ENCODE measurements at regions not wholly inside any gene's neighbourhood (a gene's known extent, or its start where the extent isn't known, plus 50 kb on each side); places are given as distances from the start of the nearest gene placed in this dataset.

GRCh38 chr1:201766131-201766866 is 62.7 kb upstream of the IPO9 start:
- no peak overlapping the region for H3K9ac ChIP-seq (ENCODE audit: control insufficient read depth, insufficient read depth, low read length)
- CTCF ChIA-PET: interaction anchor here (0.8 to 2.1 kb wide), 3 partner anchors 27 to 331 kb away, joined by 3 to 6 read pairs (median 4); no protein-coding TSS in a partner anchor
- SMC1A ChIA-PET (ENCODE audit: uncharacterized antibody, unreplicated experiment): interaction anchor here (0.8 to 1.4 kb wide), 2 partner anchors 9 to 15 kb away, joined by 3 read pairs; no protein-coding TSS in a partner anchor
- no peak overlapping the region for H3K4me2 ChIP-seq (ENCODE audit: control insufficient read depth, insufficient read depth)
- no peaks in the 10 kb centered on the region for H3K4me1 ChIP-seq (ENCODE audit: control insufficient read depth, insufficient read depth, low read length)
- H3K36me3 ChIP-seq (ENCODE audit: control insufficient read depth in 2 of 2, insufficient read depth in 2 of 2, low read length in 1 of 2): no peaks in the 10 kb centered on the region
- no peaks in the 10 kb centered on the region for H3K79me2 ChIP-seq (ENCODE audit: control insufficient read depth, insufficient read depth, low read length)
- intact Hi-C loops (cut with micrococcal nuclease; ENCODE audit: unreplicated experiment): no loop called here
- RAD21 ChIA-PET (ENCODE audit: unreplicated experiment): no interaction called here
- in situ Hi-C loops (cut with MboI): no loop called here
- H4K20me1 ChIP-seq (ENCODE audit: control insufficient read depth, insufficient read depth): no peaks in the 10 kb centered on the region
- no peaks in the 10 kb centered on the region; the same call in 2 of the 3 replicates for H3K9me3 ChIP-seq (replicated peaks; ENCODE audit: control insufficient read depth, insufficient read depth, low read length)
- POLR2A ChIA-PET: no interaction called here
- no peak overlapping the region for H3K4me3 ChIP-seq
- no TSS peak for BruUV-seq (replicated peaks)
- no peak for FAIRE-seq
- ATAC-seq: no peak
- H3K27ac ChIP-seq (ENCODE audit: control insufficient read depth, insufficient read depth): no peak overlapping the region
- no peak for TF ChIP-seq FOXK2 (IDR thresholded peaks at IDR 0.05)
- TF ChIP-seq NR2C1 (IDR thresholded peaks at IDR 0.05): no peak
- TF ChIP-seq E4F1 (IDR thresholded peaks at IDR 0.05; ENCODE audit: borderline replicate concordance, partially characterized antibody): no peak
- no peak for TF ChIP-seq SIX5 (IDR thresholded peaks at IDR 0.05; ENCODE audit: low read depth, low read length, severe bottlenecking)
- no peak for TF ChIP-seq GABPA (IDR thresholded peaks at IDR 0.05; ENCODE audit: low read depth)
- no peak for TF ChIP-seq CREM (IDR thresholded peaks at IDR 0.05; ENCODE audit: low read depth)
- no peak for TF ChIP-seq HDAC6 (IDR thresholded peaks at IDR 0.05; ENCODE audit: unreplicated experiment)
- TF ChIP-seq FOXM1 (IDR thresholded peaks at IDR 0.05; ENCODE audit: low read depth, low read length): no peak
- TF ChIP-seq NR2F1 (conservative IDR thresholded peaks at IDR 0.05): no peak
- TF ChIP-seq STAT3 (IDR thresholded peaks at IDR 0.05; ENCODE audit: low read depth, low read length): no peak
- TF ChIP-seq EP300 (IDR thresholded peaks at IDR 0.05; ENCODE audit: borderline replicate concordance in 1 of 2, control insufficient read depth in 1 of 2, low read depth in 2 of 2, low read length in 2 of 2): no peak
- TF ChIP-seq TBL1XR1 (IDR thresholded peaks at IDR 0.05; ENCODE audit: low read depth, low read length): no peak
- TF ChIP-seq SP1 (IDR thresholded peaks at IDR 0.05; ENCODE audit: low read depth, low read length): no peak
- no peak for TF ChIP-seq BHLHE40 (IDR thresholded peaks at IDR 0.05; ENCODE audit: borderline replicate concordance in 1 of 2, low read depth in 2 of 2, low read length in 1 of 2)
- no peak for TF ChIP-seq ZNF217 (IDR thresholded peaks at IDR 0.05)
- no peak for TF ChIP-seq MXI1 (IDR thresholded peaks at IDR 0.05; ENCODE audit: low read depth, low read length)
- no peak for TF ChIP-seq MLLT1 (IDR thresholded peaks at IDR 0.05)
- H2AFZ ChIP-seq (ENCODE audit: control insufficient read depth, low read depth, low read length): no peak overlapping the region
- no peak for DNase-seq (ENCODE audit: low read depth, low spot score)
- H3K27me3 ChIP-seq (replicated peaks in 1 of 2; ENCODE audit: control insufficient read depth in 2 of 2, insufficient read depth in 2 of 2, low read length in 1 of 2): 0 out of 4 replicates have a peak, but pooled peaks cover 0 to 2% of the 10 kb centered on the region in 2 experiments
- WGBS (ENCODE audit: insufficient coverage, insufficient replicate concordance, low lambda C conversion rate, missing lambda C conversion rate): 40% methylated on average over 7 of the region's 7 CpGs

Measured in GM12878 (cell line).